HG03575 (cell line): ENCODE measurements at regions not wholly inside any gene's neighbourhood (a gene's known extent, or its start where the extent isn't known, plus 50 kb on each side); places are given as distances from the start of the nearest gene placed in this dataset.

ENCODE experiments used
- ATAC-seq: cut with Tn5 transposase; IDR thresholded peaks from one replicate; pipeline ENCODE4 v1.9.1; 2021; ENCODE audit not compliant: unreplicated experiment, insufficient number of reproducible peaks, low FRiP score; ENCODE audit errors: extremely low read depth

DNA sequence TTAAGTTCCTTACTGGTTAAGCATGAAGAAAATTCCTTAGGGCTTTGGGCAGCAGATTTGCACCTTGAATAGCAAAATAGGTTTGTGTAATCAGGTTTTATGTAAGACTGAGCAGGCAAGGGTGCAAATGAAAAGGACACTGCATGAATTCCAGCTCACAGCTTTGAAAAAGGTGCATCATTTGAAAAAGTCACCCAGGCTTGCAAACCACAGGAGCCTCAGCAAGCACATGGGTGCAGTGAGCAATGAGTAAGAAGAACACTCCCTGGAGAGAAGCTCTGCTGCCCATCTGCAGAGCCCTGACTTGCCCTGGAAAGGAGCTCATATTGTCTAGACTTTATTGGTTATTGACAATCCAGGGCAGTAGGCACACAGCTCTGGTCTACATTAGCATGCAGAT is 165.6 kb upstream of the KCNJ16 start:
- ATAC-seq, result no peak

DNA sequence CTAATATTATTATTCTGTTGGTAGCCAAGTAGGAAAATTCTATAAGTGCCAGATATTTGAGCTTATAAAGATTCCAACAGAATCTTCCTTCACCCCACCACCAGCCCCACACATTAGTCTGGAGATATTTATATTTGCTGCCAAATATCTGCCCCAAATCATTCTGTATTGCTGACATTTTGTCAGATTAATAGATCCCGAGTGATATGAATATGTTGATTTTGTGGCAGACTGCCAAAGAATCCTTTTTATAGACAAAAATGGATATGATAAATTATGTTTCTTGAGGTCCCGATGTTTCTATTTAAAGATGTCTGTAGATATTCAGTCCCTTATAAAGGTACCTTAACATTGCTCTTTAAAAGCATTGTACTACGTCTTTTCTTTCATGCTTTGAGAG is 162.2 kb upstream of the KCNJ16 start:
- ATAC-seq, result no peak

DNA sequence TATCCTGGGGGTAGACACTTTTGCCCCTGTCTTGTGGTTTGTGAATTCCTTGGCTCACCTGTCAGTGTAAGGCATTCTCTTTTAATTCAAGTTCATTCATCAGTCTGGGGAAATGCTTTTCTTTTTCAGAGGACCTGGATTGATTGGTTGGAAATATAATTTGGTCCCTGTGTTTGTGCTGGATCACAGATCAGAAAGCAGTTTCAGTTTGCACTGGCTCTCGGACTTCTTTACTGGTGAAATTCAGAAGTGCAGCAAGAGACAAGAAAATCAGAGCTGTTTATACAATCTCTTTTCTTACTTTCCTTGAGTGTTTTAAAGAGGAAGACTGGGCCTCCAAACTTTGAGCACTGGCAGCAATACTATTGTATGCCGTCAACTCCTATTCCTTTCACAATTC is 161.8 kb upstream of the KCNJ16 start:
- ATAC-seq, result no peak

DNA sequence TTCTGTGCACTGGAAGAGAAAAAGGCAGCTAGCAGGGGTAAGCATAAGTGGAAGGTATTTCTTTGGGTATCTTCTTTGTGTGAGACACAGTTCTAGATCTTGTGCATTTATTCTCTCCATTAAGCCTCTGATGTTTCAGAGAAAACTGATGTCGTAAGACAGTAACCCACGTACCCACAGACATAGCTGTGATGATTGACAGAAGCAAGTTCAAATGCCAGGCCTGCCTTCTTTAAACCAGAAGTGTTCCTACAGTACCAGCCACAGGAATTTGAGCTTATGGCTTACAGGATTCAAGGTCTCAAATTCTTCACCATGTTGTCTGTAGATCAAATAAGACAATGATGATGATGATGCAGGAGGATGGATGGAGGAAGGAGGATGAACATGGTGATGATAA is 161.4 kb upstream of the KCNJ16 start:
- ATAC-seq, result no peak

DNA sequence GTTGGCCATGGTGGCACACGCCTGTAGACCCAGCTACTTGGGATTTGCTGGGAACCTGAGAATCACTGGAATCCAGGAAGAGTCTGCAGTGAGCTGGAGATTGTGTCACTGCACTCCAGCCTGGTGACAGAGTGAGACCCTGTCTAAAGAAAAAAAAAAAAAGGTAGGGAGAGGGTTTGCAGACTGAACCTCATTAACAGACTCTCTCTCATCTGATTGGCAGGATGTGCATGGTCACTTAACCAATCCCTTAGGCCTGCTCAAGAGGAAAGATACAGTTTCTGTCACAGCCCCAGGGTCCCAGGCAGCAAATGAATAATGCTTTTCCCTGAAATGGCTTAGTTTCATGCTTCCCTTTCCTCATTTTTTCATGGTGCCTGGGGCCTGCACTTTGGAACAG is 160.5 kb upstream of the KCNJ16 start:
- ATAC-seq, result no peak

DNA sequence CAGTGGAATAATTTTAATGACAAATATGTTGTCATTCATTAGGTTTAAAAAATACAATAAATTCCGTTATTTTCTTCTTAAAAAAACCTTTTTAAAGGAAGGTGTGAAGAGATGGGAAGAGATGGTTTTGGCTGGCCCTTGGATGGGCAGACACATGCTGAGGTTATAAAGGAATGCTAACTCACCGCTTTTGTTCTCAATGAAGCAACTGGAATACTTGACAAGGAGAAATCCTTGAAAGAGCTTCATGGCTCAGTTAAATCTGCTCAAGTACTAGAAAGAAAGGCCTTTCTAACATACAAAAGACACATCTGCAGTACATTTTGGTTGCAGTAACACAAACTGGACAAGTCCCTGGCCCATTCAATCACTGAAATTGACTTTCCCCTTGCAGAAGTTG is 158.3 kb upstream of the KCNJ16 start:
- ATAC-seq, result no peak

DNA sequence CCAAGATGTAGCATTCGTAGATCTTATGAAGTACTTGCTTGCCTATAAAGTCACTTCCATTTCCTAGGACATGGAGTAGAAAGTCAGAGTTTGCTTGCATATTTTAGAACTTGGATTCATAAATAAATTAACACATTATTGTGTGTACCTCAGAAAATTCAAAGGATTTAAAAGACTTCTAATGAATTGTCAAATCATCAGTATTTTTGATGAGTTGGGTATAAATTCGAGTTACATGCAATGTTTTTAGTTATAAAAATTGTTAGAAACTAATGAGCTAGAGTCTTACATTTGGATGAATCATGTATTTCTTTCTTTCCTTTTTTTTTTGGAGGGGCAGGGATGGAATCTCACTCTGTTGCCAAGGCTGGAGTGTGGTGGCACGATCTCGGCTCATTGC is 156.9 kb upstream of the KCNJ16 start:
- ATAC-seq, result no peak

DNA sequence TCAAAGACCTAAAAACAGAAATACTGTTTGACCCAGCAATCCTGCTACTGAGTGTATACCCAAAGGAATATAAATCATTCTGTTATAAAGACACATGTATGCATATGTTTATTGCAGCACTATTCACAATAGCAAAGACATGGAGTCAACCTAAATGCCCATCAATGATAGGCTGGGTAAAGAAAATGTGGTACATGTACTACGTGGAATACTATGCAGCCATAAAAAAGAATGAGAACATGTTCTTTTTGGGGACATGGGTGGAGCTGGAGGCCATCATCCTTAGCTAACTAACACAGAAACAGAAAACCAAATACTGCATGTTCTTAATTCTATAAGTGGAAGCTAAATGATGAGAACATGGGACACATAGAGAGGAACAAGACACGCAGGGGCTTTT is 155.2 kb upstream of the KCNJ16 start:
- ATAC-seq, result no peak

DNA sequence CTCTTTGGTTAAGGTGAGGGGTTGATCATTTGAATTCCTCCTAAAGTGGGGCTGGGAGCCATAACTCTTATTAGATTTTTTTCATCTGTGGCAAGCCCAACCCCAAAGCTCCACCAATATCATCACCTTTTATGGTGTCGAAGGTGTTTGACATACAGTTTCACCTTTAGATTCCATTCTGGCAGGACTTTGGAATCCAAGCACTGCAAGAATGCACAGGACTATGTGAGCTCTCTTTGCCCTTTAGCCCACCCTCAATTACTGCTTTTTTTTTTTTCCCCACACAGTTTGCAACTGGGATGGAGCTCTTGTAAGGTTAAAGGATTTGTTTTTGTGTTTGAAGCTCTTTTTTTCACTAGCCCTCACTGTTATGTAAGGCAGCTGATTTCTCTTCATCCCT is 154.0 kb upstream of the KCNJ16 start:
- no peak for ATAC-seq

DNA sequence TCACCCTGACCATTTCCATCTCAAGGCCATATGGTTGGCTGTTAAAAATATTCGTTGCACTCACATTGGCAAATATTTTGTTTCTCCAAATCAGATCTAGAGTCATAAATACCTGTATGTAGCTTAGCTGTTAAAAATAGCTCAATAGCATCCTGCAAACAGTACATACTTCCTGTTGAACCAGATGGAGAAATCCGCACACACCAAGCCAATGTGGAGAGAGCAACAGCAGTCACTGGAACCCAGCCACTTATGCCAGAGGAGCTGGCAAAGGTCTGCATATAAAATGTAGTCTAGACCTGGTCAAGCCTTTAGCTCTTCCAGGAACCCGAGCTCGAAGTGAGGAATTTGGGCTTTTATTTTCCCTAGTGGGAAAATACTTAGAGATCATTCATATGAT is 146.4 kb upstream of the KCNJ16 start:
- no peak for ATAC-seq

DNA sequence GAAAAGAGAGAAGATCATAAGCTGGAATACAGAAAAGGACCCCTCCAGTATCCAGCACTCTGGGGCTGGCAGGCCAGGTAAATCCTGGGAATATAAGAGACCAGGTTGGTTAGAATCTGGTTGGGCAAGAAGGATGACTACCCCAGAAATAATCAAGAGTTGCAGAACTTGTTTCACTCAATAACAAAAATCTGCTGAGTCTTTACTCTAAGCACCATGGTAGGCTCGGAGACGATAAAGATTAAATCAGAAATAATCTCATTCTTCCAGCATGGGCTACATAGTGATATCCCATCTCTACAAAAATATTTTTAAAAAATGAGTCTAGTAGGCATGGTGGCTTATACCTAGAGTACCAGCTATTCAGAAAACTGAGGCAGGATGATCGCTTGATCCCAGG is 138.0 kb upstream of the KCNJ16 start:
- no peak for ATAC-seq

DNA sequence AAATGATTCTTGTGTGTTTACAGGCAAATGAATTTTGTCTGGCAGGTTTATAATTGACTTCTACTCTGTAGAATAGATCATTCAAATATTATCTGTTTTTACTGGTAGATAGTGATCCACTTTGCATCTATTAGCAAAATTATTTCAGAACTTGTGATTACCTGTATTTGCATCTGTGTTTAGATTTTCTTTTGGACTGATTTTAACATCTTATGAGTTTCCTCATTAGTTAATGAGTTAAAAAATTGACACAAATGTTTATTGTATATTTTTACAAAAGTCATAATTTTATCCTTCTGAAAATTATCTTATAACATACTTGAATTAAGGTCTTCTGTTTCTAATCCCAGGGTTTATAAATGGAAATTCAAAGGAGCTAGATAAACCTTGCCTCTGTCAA is 132.0 kb upstream of the KCNJ16 start:
- no peak for ATAC-seq

DNA sequence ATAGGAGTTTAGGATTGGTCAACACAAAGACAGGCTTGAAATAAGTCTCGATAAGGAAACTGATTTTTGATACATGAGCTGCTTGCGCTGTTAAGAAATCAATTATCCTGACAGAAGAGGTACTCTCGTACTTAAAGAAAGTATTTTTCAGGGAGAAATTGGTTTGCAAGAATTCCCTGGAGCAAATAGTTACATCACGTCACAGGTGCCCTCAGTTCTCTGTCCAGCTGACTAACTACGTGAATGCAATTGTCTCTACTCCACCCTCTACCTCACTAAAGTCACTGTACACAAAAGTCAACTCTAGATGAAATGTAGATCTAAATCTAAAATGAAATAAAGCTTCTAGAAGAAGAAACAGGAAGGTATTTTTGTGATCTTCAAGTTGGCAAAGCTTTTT is 130.6 kb upstream of the KCNJ16 start:
- ATAC-seq, result no peak

DNA sequence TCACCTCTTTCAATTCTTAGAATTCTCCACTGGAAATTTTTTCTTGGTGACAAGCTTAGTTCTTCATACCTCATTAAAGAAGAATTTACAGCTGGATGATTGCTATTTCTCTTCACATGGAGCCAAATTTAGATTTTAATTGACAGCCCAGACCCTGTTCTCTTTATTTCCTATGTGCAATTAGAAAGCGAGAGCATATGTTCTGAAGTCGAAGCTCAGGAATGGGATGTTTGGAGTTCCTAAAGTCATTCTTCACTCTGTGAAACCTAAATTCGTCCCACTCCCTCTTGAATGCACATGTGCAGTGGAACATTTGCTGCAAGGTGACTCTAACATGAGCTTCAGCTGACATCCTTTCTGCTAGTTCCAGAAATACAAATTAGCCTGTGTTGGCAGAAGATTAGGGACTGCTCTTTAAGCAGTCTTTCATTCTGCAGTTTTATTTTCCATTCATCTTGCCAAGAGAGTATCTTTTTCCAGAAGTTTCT is 129.3 kb upstream of the KCNJ16 start:
- no peak for ATAC-seq

DNA sequence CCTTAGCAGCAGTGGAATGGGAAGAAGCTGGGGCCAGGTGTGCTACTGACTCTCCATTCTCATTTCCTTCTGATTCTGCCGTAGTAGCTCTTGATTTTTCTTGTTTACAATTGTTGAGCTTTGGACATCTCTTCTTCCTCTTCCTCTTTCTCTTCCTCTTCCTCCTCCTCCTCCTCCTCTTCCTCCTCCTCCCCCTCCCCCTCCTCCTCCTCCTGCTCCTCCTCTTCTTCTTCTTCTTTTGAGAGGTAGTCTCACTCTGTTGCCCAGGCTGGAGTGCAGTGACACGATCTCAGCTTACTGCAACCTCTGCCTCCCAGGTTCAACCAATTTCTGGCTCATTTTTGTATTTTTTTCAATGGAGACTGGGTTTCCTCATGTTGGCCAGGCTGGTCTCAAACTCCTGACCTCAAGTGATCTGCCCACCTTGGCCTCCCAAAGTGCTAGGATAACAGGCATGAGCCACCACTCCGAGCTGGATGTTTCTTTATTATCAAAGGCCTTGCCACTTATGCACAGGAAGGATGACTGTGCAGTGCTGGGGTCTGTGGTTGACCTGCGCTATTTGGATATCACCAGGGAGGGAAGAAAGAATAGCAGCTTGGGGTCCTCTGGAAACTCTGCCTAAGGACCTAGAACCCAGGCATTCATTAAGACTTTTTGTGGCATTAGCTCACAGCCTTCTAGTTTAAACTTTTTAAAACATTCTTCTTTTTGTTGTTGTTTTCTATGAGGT is 127.8 kb upstream of the KCNJ16 start:
- ATAC-seq, result no peak

DNA sequence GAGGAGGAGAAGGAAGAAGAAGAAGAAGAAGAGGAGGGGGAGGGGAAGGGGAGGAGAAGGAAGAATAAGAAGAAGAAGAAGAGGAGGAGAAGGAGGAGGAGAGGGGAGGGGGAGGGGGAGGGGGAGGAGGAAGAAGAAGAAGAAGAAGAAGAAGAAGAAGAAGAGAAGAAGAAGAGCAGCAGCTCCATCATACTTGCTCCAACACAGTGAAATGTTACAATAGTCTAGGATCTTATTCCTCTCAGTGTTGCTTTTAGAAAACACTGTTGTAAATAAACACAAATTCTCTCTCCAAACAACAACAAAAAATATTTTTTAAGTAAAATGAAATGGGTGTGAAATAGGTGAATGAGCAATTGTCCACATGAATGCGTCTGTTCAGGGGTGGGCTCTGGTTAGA is 126.6 kb upstream of the KCNJ16 start:
- no peak for ATAC-seq

DNA sequence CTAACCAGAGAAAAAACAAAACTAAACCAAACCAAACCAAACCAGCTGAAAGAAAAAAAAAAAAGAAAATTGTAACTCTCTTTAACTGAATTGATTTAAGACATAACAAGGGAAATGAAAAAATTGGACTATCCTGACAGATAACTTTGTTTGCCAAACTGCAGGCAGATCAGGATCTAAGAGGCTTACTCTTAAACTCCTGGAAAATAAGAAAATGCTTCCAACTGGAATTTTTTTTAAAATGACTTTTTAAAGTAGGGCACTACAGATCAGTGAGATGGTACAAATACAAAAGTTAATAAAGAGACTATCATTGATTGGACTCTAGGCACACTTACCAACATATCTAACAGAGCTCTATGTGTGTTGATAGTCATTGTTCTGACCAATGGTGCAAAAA is 125.5 kb upstream of the KCNJ16 start:
- no peak for ATAC-seq

DNA sequence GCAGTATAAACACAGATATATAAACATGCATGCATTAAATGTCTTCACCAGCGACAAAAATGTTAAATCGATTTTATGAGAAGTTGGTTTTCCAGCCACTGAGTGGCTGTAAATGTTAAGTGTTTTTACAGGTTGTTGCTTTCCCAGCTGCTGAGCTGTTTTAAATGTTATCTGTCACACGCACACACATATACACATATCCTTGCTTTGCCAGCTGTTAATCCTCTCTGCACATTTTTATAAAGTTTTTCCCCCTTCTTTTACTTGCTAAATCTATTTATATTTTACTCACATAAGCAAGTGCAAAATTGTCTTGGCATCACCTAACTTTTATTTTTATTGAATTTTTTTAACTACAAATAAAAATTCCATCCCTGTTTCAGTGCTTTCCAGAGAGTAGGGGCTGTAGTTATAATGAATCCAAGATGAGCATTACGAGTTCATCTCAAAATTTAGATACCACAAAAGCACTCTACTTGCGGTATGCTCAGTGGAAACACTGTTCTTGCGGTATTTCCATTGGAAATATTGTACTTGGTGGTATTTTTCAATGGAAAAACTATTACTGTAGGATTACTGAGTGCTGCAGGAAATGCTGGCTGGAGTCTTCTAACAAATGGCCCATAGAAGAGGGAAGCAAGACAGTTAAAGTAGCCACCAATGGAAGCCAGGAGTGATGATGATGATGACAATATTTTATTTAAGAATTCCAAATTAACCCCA is 124.9 kb upstream of the KCNJ16 start:
- no peak for ATAC-seq

DNA sequence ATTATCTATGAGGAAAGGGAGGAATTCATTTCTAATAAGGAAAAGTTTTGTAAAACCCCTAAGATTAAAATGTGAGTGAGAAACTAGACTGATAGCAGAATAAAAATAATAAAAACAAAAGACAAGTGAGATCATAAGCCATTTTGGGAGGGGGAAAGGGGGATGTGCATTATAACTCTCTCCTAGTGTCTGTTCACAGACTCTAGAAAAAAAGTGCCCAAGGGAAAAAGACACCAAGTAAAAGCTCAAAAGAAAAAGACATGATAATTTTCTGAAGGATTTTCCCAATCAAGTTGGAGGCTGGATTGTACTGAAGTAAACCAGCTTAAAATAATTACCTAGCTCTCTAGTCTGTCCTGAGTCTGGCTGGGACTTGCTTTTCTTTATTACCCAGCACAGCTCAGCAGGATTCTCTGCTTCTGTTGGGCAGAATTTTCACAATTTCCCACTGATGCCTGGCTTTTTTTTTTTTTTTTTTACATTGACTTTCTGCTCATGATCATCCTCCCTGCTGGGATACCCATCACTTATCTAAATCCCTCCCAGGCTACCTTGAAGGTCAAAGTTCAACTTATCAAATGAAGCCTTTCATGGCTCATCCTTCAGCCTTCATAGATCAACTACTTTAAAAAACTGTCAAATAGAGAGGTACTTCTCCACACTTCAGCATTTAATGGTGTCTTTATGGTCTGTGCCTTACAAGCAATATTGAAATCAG is 124.2 kb upstream of the KCNJ16 start:
- no peak for ATAC-seq

DNA sequence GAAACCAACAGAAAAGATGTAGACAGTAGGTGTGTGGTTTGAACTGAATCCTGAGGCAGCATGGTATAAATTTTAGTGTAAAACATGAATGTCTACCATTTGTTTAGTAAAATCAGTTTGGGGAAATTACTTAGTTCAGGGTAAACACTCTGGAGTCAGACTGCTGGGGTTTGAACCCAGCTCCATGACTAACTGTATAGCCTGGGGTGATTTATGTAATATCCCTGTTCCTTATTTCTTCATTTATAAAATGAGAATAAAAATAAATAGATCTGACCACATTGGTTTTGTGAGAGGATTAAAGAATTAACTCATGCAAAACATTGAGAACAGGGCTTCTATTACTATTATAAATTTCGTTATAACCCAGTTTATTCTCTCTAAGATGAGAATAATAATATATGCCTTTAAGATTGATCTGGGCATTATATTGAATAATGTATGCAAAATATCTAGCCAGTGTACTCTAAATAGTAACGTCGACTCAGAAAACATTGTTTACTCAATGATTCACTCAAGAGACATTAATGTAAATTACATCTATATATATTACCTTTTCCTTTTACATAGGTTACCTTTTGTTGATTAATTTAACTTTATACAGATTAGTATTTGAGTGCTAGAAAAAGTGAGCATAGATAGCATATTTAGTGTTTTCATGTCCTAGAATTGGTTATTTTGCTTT is 120.6 kb upstream of the KCNJ16 start:
- ATAC-seq, result no peak
